Hepatocyte (in vitro differentiated cells): ENCODE measurements at regions not wholly inside any gene's neighbourhood (a gene's known extent, or its start where the extent isn't known, plus 50 kb on each side); places are given as distances from the start of the nearest gene placed in this dataset.
"Not testable (repeated sequence)": the region's sequence is repeated elsewhere in the genome, so short reads cannot be mapped to it uniquely, and the experiment has no call there.

Source experiments
- CTCF ChIP-seq: fragments of 200-600 bp; sonication (generic); IDR thresholded peaks from 2 replicates; pipeline ENCODE4 v1.5.1; 2016; ENCODE audit warnings: antibody characterized with exemption, mild to moderate bottlenecking; ENCODE audit not compliant: poor library complexity
- EZH2 ChIP-seq: fragments of 200-600 bp; sonication (generic); IDR thresholded peaks from 2 replicates; pipeline ENCODE4 v1.6.1; 2016; ENCODE audit warnings: antibody characterized with exemption, mild to moderate bottlenecking, borderline replicate concordance
- EZH2phosphoT487 ChIP-seq: fragments of 200-600 bp; sonication (generic); IDR thresholded peaks from one replicate; pipeline ENCODE4 v1.6.1; 2018; ENCODE audit warnings: antibody characterized with exemption, mild to moderate bottlenecking, low read depth, moderate library complexity; ENCODE audit not compliant: unreplicated experiment, severe bottlenecking

- TF ChIP-seq CTCF, EZH2, EZH2phosphoT487: not testable (repeated sequence)
Observed at GRCh38 chr7:118956285-118956684, 731.8 kb downstream of the ANKRD7 start.
